ENCODE measurements at regions not wholly inside any gene's neighbourhood (a gene's known extent, or its start where the extent isn't known, plus 50 kb on each side); places are given as distances from the start of the nearest gene placed in this dataset.

- POLR2A ChIA-PET: no interaction called here
- TF ChIP-seq PBX3 (IDR thresholded peaks at IDR 0.05): no peak
- TF ChIP-seq FOXM1 (IDR thresholded peaks at IDR 0.05; ENCODE audit: low read depth): no peak
- no peak for TF ChIP-seq FOSL2 (IDR thresholded peaks at IDR 0.05; ENCODE audit: borderline replicate concordance, low read depth)
- no peak for TF ChIP-seq TCF12 (IDR thresholded peaks at IDR 0.05)
- no peak for TF ChIP-seq ZBTB33 (IDR thresholded peaks at IDR 0.05; ENCODE audit: borderline replicate concordance, low read depth)
- no peak for TF ChIP-seq POLR2AphosphoS5 (IDR thresholded peaks at IDR 0.05; ENCODE audit: low read depth, low read length)
- TF ChIP-seq NFIC (IDR thresholded peaks at IDR 0.05; ENCODE audit: borderline replicate concordance): no peak
- no peak for TF ChIP-seq TEAD4 (IDR thresholded peaks at IDR 0.05; ENCODE audit: borderline replicate concordance, insufficient read depth)
- TF ChIP-seq TAF1 (IDR thresholded peaks at IDR 0.05; ENCODE audit: borderline replicate concordance, low read depth, low read length): no peak
- no peak for TF ChIP-seq RAD21 (IDR thresholded peaks at IDR 0.05; ENCODE audit: low read length)
- TF ChIP-seq GABPA (IDR thresholded peaks at IDR 0.05; ENCODE audit: low read depth): no peak
- TF ChIP-seq IRF3 (IDR thresholded peaks at IDR 0.05; ENCODE audit: low read depth, low read length): no peak
Observed at GRCh38 chr4:79599691-79600090, 191.7 kb upstream of the GK2 start.

GRCh38 chr4:79598801-79599200, 190.8 kb upstream of the GK2 start:
- no peak overlapping the region for H3K4me2 ChIP-seq
- no peak overlapping the region for H3K4me3 ChIP-seq (ENCODE audit: low read depth in 2 of 2, low read length in 1 of 2)
- no peak overlapping the region for H2AFZ ChIP-seq (ENCODE audit: low read depth)
- DNase-seq: no peak
- H3K9ac ChIP-seq: no peak overlapping the region
- ChIA-PET CTCF (no interaction called here), POLR2A (no interaction called here)
- no peaks in the 10 kb centered on the region for H3K36me3 ChIP-seq (replicated peaks in 1 of 2; ENCODE audit: control insufficient read depth in 1 of 2, insufficient read depth in 2 of 2, low read length in 1 of 2)
- H3K27ac ChIP-seq (ENCODE audit: low read depth in 2 of 2, low read length in 1 of 2): no peak overlapping the region
- H3K27me3 ChIP-seq (ENCODE audit: insufficient read depth): no peaks in the 10 kb centered on the region
- H4K20me1 ChIP-seq (ENCODE audit: insufficient read depth): no peaks in the 10 kb centered on the region
- H3K4me1 ChIP-seq (ENCODE audit: control insufficient read depth in 1 of 2, insufficient read depth in 2 of 2, low read depth in 1 of 2, low read length in 1 of 2): no peaks in the 10 kb centered on the region
- no peaks in the 10 kb centered on the region for H3K9me2 ChIP-seq
- no peaks in the 10 kb centered on the region for H3F3A ChIP-seq (replicated peaks; ENCODE audit: insufficient read depth)
- H3K9me3 ChIP-seq: no peaks in the 10 kb centered on the region
- WGBS (ENCODE audit: low lambda C conversion rate): 63% methylated on average over 4 of the region's 4 CpGs
- H3K79me2 ChIP-seq (ENCODE audit: insufficient read depth): no peaks in the 10 kb centered on the region
- TF ChIP-seq IRF3 (IDR thresholded peaks at IDR 0.05; ENCODE audit: low read depth, low read length) (no peak), CHD2 (IDR thresholded peaks at IDR 0.05; ENCODE audit: low read length, partially characterized antibody) (no peak), GATA2 (CRISPR knock-in tag; IDR thresholded peaks at IDR 0.05) (no peak), RAD21 (IDR thresholded peaks at IDR 0.05; ENCODE audit: low read length) (no peak), RCOR1 (IDR thresholded peaks at IDR 0.05; ENCODE audit: low read length) (no peak), JUND (IDR thresholded peaks at IDR 0.05) (no peak), MEF2A (IDR thresholded peaks at IDR 0.05; ENCODE audit: borderline replicate concordance, low read depth) (no peak), RFX5 (IDR thresholded peaks at IDR 0.05; ENCODE audit: low read length) (no peak), EZH2phosphoT487 (IDR thresholded peaks at IDR 0.05; ENCODE audit: borderline replicate concordance, low read depth) (no peak), RXRA (IDR thresholded peaks at IDR 0.05; ENCODE audit: borderline replicate concordance, low read depth) (no peak), NRF1 (IDR thresholded peaks at IDR 0.05; ENCODE audit: low read depth, low read length) (no peak), ELF1 (IDR thresholded peaks at IDR 0.05) (no peak), SIN3A (IDR thresholded peaks at IDR 0.05; ENCODE audit: borderline replicate concordance, low read depth, low read length) (no peak), GABPA (IDR thresholded peaks at IDR 0.05; ENCODE audit: low read depth) (no peak), FOXM1 (IDR thresholded peaks at IDR 0.05; ENCODE audit: low read depth) (no peak), USF1 (IDR thresholded peaks at IDR 0.05; ENCODE audit: borderline replicate concordance, low read depth) (no peak), MXI1 (IDR thresholded peaks at IDR 0.05; ENCODE audit: low read depth, low read length) (no peak), TEAD4 (IDR thresholded peaks at IDR 0.05; ENCODE audit: borderline replicate concordance, insufficient read depth) (no peak)

More at GRCh38 chr4:79599691-79600090, 191.7 kb upstream of the GK2 start:
- Histone ChIP-seq H2AFZ (ENCODE audit: low read depth) (no peak overlapping the region), H3K9me3 (no peaks in the 10 kb centered on the region), H3K9ac (no peak overlapping the region), H3K27me3 (ENCODE audit: insufficient read depth) (no peaks in the 10 kb centered on the region), H3K27ac (ENCODE audit: low read depth in 2 of 2, low read length in 1 of 2) (no peak overlapping the region), H3K79me2 (ENCODE audit: insufficient read depth) (no peaks in the 10 kb centered on the region), H4K20me1 (ENCODE audit: insufficient read depth) (no peaks in the 10 kb centered on the region), H3K4me2 (no peak overlapping the region), H3F3A (replicated peaks; ENCODE audit: insufficient read depth) (no peaks in the 10 kb centered on the region), H3K4me3 (ENCODE audit: low read depth in 2 of 2, low read length in 1 of 2) (no peak overlapping the region), H3K36me3 (replicated peaks in 1 of 2; ENCODE audit: control insufficient read depth in 1 of 2, insufficient read depth in 2 of 2, low read length in 1 of 2) (no peaks in the 10 kb centered on the region), H3K9me2 (no peaks in the 10 kb centered on the region), H3K4me1 (ENCODE audit: control insufficient read depth in 1 of 2, insufficient read depth in 2 of 2, low read depth in 1 of 2, low read length in 1 of 2) (no peaks in the 10 kb centered on the region)
- CTCF ChIA-PET: no interaction called here
- no peak for DNase-seq
- 29% methylated on average over 1 of the region's 1 CpG for WGBS (ENCODE audit: low lambda C conversion rate)

Data from SK-N-SH (cell line).